Sciatic nerve (tissue), 2 donors: ENCODE measurements at regions not wholly inside any gene's neighbourhood (a gene's known extent, or its start where the extent isn't known, plus 50 kb on each side); places are given as distances from the start of the nearest gene placed in this dataset.
"Not testable (repeated sequence)": the region's sequence is repeated elsewhere in the genome, so short reads cannot be mapped to it uniquely, and the experiment has no call there.

ENCODE experiments used
- ATAC-seq: fragments of 200-7000 bp; cut with Tn5 transposase; one replicate; pipeline ENCODE4 v1.9.1; 2020; ENCODE audit warnings: mild to moderate bottlenecking, moderate library complexity
- DNase-seq: peaks from one replicate; pipeline ENCODE4 v3.0.0-alpha.2; 2020; ENCODE audit warnings: low spot score
- intact Hi-C: fragments of 100-400 bp; cut with DNase I; formaldehyde crosslinking; loops from one replicate; pipeline ENCODE4 v1.14.2; 2022
- donor health status: DM: no; HTN: no; CAD: no.
- donor health status: DM: no; HTN: no; CAD: no.

- intact Hi-C loops: no loop called here
- no peak for ATAC-seq
- DNase-seq: no peak
These were observed 325.6 kb upstream of the FAM98A start for GRCh38 chr2:33924586-33925169.

GRCh38 chr2:33917252-33917651, 318.2 kb upstream of the FAM98A start:
- ATAC-seq: no peak
- intact Hi-C loops: no loop called here
- DNase-seq: no peak

- intact Hi-C loops: no loop called here
- no peak for DNase-seq
- no peak for ATAC-seq
These were observed 314.0 kb upstream of the FAM98A start for GRCh38 chr2:33913071-33913616.

GRCh38 chr2:33911327-33911726, 312.2 kb upstream of the FAM98A start:
- intact Hi-C loops: no loop called here
- no peak for ATAC-seq
- DNase-seq: no peak

GRCh38 chr2:33909945-33910695, 311.0 kb upstream of the FAM98A start:
- ATAC-seq (no peak), DNase-seq (no peak)
- intact Hi-C loops: no loop called here

- DNase-seq (no peak), ATAC-seq (no peak)
- intact Hi-C loops: no loop called here
These were observed 308.8 kb upstream of the FAM98A start for GRCh38 chr2:33907866-33908265.

GRCh38 chr2:33906129-33906528, 307.0 kb upstream of the FAM98A start:
- DNase-seq, ATAC-seq, intact Hi-C loops: not testable (repeated sequence)

GRCh38 chr2:33904801-33905200, 305.7 kb upstream of the FAM98A start:
- intact Hi-C loops: no loop called here
- DNase-seq (no peak), ATAC-seq (no peak)

- intact Hi-C loops: no loop called here
- DNase-seq: no peak
- ATAC-seq: no peak
These were observed 304.6 kb upstream of the FAM98A start for GRCh38 chr2:33903701-33904100.

- ATAC-seq: no peak
These were observed 304.1 kb upstream of the FAM98A start for GRCh38 chr2:33903215-33903614.

GRCh38 chr2:33900610-33901009, 301.5 kb upstream of the FAM98A start:
- no peak for DNase-seq
- intact Hi-C loops: no loop called here
- no peak for ATAC-seq

More at GRCh38 chr2:33903215-33903614, 304.1 kb upstream of the FAM98A start:
- no peak for DNase-seq
- intact Hi-C loops: no loop called here

- no peak for DNase-seq
- no peak for ATAC-seq
- intact Hi-C loops: no loop called here
These were observed 298.6 kb upstream of the FAM98A start for GRCh38 chr2:33897741-33898140.

- no peak for ATAC-seq
- DNase-seq: no peak
- intact Hi-C loops: no loop called here
These were observed 294.7 kb upstream of the FAM98A start for GRCh38 chr2:33893824-33894223.

GRCh38 chr2:33891616-33892015, 292.5 kb upstream of the FAM98A start:
- ATAC-seq: no peak
- intact Hi-C loops: no loop called here

GRCh38 chr2:33890686-33891085, 291.6 kb upstream of the FAM98A start:
- no peak for DNase-seq
- no peak for ATAC-seq
- intact Hi-C loops: no loop called here

More at GRCh38 chr2:33891616-33892015, 292.5 kb upstream of the FAM98A start:
- no peak for DNase-seq

GRCh38 chr2:33877348-33878016, 278.4 kb upstream of the FAM98A start:
- DNase-seq: no peak
- intact Hi-C loops: no loop called here
- no peak for ATAC-seq

GRCh38 chr2:33873076-33873605, 274.0 kb upstream of the FAM98A start:
- intact Hi-C loops: no loop called here
- ATAC-seq (no peak), DNase-seq (no peak)

- ATAC-seq (no peak), DNase-seq (no peak)
- intact Hi-C loops: no loop called here
These were observed 260.8 kb upstream of the FAM98A start for GRCh38 chr2:33859811-33860461.

- no peak for DNase-seq
- intact Hi-C loops: no loop called here
- ATAC-seq: no peak
These were observed 260.1 kb upstream of the FAM98A start for GRCh38 chr2:33859176-33859575.
